ENCODE measurements at regions not wholly inside any gene's neighbourhood (a gene's known extent, or its start where the extent isn't known, plus 50 kb on each side); places are given as distances from the start of the nearest gene placed in this dataset.

DNA sequence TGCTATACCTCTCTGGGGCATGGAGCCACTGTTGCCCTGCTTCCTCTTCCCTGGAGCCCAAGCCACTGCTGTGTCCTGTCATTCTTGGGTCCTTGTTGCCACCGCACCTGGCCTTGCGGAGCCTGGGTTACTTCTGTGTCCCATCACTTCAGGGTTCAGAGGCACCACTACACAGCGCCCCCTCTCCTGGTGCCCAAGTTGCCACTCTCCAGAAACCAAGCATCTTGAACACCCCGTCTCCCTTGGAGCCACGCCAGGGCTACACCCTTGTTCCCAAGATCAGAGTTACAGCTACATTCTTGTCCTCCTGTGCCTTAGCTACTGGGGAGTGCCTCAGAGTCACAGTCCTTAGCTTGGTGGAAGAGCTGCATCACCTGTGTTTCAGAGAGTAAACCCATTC is 147.2 kb upstream of the CD180 start:
- TF ChIP-seq EZH2 (IDR thresholded peaks at IDR 0.05; ENCODE audit: insufficient read depth, low read length): no peak
- TF ChIP-seq, protein P1, sequence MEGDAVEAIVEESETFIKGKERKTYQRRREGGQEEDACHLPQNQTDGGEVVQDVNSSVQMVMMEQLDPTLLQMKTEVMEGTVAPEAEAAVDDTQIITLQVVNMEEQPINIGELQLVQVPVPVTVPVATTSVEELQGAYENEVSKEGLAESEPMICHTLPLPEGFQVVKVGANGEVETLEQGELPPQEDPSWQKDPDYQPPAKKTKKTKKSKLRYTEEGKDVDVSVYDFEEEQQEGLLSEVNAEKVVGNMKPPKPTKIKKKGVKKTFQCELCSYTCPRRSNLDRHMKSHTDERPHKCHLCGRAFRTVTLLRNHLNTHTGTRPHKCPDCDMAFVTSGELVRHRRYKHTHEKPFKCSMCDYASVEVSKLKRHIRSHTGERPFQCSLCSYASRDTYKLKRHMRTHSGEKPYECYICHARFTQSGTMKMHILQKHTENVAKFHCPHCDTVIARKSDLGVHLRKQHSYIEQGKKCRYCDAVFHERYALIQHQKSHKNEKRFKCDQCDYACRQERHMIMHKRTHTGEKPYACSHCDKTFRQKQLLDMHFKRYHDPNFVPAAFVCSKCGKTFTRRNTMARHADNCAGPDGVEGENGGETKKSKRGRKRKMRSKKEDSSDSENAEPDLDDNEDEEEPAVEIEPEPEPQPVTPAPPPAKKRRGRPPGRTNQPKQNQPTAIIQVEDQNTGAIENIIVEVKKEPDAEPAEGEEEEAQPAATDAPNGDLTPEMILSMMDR (IDR thresholded peaks at IDR 0.05; ENCODE audit: insufficient read depth, low read depth, low read length): no peak

All from astrocyte (in vitro differentiated cells and primary cell).